ENCODE measurements at regions not wholly inside any gene's neighbourhood (a gene's known extent, or its start where the extent isn't known, plus 50 kb on each side); places are given as distances from the start of the nearest gene placed in this dataset.

DNA sequence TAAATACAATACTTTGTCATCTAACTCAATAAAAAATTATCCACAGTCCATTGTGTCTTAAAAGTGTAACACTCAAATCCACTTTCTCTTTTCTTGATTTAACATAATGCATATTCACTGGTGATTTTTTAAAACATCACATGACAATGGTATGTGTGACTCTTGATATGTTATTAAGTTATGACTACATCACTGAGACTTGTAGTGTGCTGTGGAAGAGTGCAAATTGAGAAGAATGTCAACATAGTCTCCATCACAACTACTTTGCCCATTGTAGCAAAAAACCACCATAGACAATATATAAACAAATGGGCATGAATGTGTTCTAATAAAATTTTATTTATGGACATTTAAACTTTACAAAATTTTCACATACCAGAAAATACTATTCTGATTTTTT is 380.7 kb upstream of the PMFBP1 start:
- H3F3A ChIP-seq (ENCODE audit: insufficient read depth, low read length), result no peaks in the 10 kb centered on the region
- H3K27ac ChIP-seq (ENCODE audit: low read depth, low read length, poor library complexity, severe bottlenecking), result no peak overlapping the region
- no peak overlapping the region for H3K4me3 ChIP-seq (ENCODE audit: low read depth, low read length, poor library complexity, severe bottlenecking)
- H2AFZ ChIP-seq (ENCODE audit: low read length), result no peak overlapping the region
- no peaks in the 10 kb centered on the region for H3K27me3 ChIP-seq (ENCODE audit: insufficient read depth, low read length)
- TF ChIP-seq EZH2 (IDR thresholded peaks at IDR 0.05; ENCODE audit: borderline replicate concordance, low read length), result no peak
- TF ChIP-seq, protein P1, sequence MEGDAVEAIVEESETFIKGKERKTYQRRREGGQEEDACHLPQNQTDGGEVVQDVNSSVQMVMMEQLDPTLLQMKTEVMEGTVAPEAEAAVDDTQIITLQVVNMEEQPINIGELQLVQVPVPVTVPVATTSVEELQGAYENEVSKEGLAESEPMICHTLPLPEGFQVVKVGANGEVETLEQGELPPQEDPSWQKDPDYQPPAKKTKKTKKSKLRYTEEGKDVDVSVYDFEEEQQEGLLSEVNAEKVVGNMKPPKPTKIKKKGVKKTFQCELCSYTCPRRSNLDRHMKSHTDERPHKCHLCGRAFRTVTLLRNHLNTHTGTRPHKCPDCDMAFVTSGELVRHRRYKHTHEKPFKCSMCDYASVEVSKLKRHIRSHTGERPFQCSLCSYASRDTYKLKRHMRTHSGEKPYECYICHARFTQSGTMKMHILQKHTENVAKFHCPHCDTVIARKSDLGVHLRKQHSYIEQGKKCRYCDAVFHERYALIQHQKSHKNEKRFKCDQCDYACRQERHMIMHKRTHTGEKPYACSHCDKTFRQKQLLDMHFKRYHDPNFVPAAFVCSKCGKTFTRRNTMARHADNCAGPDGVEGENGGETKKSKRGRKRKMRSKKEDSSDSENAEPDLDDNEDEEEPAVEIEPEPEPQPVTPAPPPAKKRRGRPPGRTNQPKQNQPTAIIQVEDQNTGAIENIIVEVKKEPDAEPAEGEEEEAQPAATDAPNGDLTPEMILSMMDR (IDR thresholded peaks at IDR 0.05; ENCODE audit: low read length), result no peak
- H3K36me3 ChIP-seq (ENCODE audit: insufficient read depth, low read length), result no peaks in the 10 kb centered on the region
- no peaks in the 10 kb centered on the region for H3K9me3 ChIP-seq (ENCODE audit: low read length)
- no peaks in the 10 kb centered on the region for H4K20me1 ChIP-seq (ENCODE audit: insufficient read depth, low read length)
- no peak overlapping the region for H3K4me2 ChIP-seq (ENCODE audit: low read length)
- H3K4me1 ChIP-seq (ENCODE audit: insufficient read depth, low read length, severe bottlenecking), result no peaks in the 10 kb centered on the region
- no peaks in the 10 kb centered on the region for H3K79me2 ChIP-seq (ENCODE audit: insufficient read depth, low read length)
- H3K9me2 ChIP-seq (ENCODE audit: low read depth, low read length), result no peaks in the 10 kb centered on the region
- no peak overlapping the region for H3K9ac ChIP-seq (ENCODE audit: low read length)

- Histone ChIP-seq H3K9me3 (ENCODE audit: low read length) (no peaks in the 10 kb centered on the region), H3K27me3 (ENCODE audit: insufficient read depth, low read length) (no peaks in the 10 kb centered on the region), H3K4me1 (ENCODE audit: insufficient read depth, low read length, severe bottlenecking) (no peaks in the 10 kb centered on the region), H4K20me1 (ENCODE audit: insufficient read depth, low read length) (no peaks in the 10 kb centered on the region), H3K9me2 (ENCODE audit: low read depth, low read length) (no peaks in the 10 kb centered on the region), H3K36me3 (ENCODE audit: insufficient read depth, low read length) (no peaks in the 10 kb centered on the region), H2AFZ (ENCODE audit: low read length) (no peak overlapping the region), H3K4me2 (ENCODE audit: low read length) (no peak overlapping the region), H3K9ac (ENCODE audit: low read length) (no peak overlapping the region), H3K4me3 (ENCODE audit: low read depth, low read length, poor library complexity, severe bottlenecking) (no peak overlapping the region), H3F3A (ENCODE audit: insufficient read depth, low read length) (no peaks in the 10 kb centered on the region), H3K79me2 (ENCODE audit: insufficient read depth, low read length) (no peaks in the 10 kb centered on the region), H3K27ac (ENCODE audit: low read depth, low read length, poor library complexity, severe bottlenecking) (no peak overlapping the region)
- TF ChIP-seq, protein P1 (IDR thresholded peaks at IDR 0.05; ENCODE audit: low read length), result no peak
- TF ChIP-seq EZH2 (IDR thresholded peaks at IDR 0.05; ENCODE audit: borderline replicate concordance, low read length), result no peak
Observed at GRCh38 chr16:72551649-72552048, 379.7 kb upstream of the PMFBP1 start.

- Histone ChIP-seq H4K20me1 (ENCODE audit: insufficient read depth, low read length) (no peaks in the 10 kb centered on the region), H3K4me1 (ENCODE audit: insufficient read depth, low read length, severe bottlenecking) (no peaks in the 10 kb centered on the region), H3K27me3 (ENCODE audit: insufficient read depth, low read length) (no peaks in the 10 kb centered on the region), H3K4me2 (ENCODE audit: low read length) (no peak overlapping the region), H3K36me3 (ENCODE audit: insufficient read depth, low read length) (no peaks in the 10 kb centered on the region), H3F3A (ENCODE audit: insufficient read depth, low read length) (no peaks in the 10 kb centered on the region), H3K9ac (ENCODE audit: low read length) (no peak overlapping the region), H3K9me2 (ENCODE audit: low read depth, low read length) (no peaks in the 10 kb centered on the region), H3K9me3 (ENCODE audit: low read length) (no peaks in the 10 kb centered on the region), H3K4me3 (ENCODE audit: low read depth, low read length, poor library complexity, severe bottlenecking) (no peak overlapping the region), H2AFZ (ENCODE audit: low read length) (no peak overlapping the region), H3K79me2 (ENCODE audit: insufficient read depth, low read length) (no peaks in the 10 kb centered on the region), H3K27ac (ENCODE audit: low read depth, low read length, poor library complexity, severe bottlenecking) (no peak overlapping the region)
- no peak for TF ChIP-seq EZH2 (IDR thresholded peaks at IDR 0.05; ENCODE audit: borderline replicate concordance, low read length)
- TF ChIP-seq, protein P1 (IDR thresholded peaks at IDR 0.05; ENCODE audit: low read length), result no peak
Observed at GRCh38 chr16:72549878-72550277, 377.9 kb upstream of the PMFBP1 start.

All from OCI-LY1 (cell line).